Epithelial cell of proximal tubule (primary cell): ENCODE measurements at regions not wholly inside any gene's neighbourhood (a gene's known extent, or its start where the extent isn't known, plus 50 kb on each side); places are given as distances from the start of the nearest gene placed in this dataset.

Experiments used
- DNase-seq: peaks from one replicate; pipeline ENCODE4 v3.0.0-alpha.2; 2011; ENCODE audit warnings: low read depth
- H3K4me3 ChIP-seq: 2 replicates; pipeline ENCODE4 v1.5.1; 2011; ENCODE audit warnings: low read depth, mild to moderate bottlenecking, low read length
- TF ChIP-seq, protein P1 (sequence below): conservative IDR thresholded peaks from 2 replicates; pipeline ENCODE4 v1.5.1; 2012; ENCODE audit warnings: low read depth, mild to moderate bottlenecking, low read length

DNA sequence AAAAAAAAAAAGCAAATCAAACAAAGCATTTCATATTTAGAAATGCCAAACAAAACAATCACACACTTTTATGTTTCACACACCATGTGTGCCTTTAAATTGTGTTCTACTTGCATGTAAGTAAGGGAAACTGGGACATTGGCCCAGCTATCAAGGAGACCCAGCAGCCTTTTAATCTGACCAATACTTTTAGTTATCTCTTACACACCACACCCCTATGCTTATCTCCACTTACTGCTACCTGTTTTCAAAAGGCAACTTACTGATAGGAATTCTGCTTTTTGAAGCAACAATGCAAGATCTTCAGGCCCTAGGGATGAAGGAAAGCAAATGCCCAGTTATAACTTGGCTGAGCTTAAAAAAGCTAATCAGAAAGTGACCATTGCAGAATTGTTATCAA, 1244.8 kb upstream of the SORCS1 start:
- no peak overlapping the region for H3K4me3 ChIP-seq
- TF ChIP-seq, protein P1, sequence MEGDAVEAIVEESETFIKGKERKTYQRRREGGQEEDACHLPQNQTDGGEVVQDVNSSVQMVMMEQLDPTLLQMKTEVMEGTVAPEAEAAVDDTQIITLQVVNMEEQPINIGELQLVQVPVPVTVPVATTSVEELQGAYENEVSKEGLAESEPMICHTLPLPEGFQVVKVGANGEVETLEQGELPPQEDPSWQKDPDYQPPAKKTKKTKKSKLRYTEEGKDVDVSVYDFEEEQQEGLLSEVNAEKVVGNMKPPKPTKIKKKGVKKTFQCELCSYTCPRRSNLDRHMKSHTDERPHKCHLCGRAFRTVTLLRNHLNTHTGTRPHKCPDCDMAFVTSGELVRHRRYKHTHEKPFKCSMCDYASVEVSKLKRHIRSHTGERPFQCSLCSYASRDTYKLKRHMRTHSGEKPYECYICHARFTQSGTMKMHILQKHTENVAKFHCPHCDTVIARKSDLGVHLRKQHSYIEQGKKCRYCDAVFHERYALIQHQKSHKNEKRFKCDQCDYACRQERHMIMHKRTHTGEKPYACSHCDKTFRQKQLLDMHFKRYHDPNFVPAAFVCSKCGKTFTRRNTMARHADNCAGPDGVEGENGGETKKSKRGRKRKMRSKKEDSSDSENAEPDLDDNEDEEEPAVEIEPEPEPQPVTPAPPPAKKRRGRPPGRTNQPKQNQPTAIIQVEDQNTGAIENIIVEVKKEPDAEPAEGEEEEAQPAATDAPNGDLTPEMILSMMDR: no peak
- DNase-seq: no peak

DNA sequence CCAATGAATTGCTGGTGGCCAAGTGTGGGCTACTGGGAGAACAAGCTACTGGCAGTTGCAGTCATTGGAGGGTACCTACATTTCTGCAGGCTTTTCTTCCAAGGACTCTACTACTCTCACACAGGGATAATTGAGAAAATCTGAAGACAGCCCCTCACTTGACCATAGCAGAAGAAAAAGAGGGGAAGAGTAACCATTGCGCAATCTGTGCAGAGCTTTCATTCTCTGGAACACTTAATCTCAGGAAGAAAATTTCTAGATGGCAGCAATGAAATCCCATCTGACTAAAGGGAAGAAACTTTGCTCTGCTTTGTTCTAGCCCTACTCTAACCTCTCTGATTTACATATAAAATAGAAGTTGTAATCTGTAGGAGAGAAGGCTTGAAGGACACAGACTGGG, 1239.6 kb upstream of the SORCS1 start:
- H3K4me3 ChIP-seq: no peak overlapping the region
- no peak for DNase-seq
- TF ChIP-seq, protein P1: no peak

DNA sequence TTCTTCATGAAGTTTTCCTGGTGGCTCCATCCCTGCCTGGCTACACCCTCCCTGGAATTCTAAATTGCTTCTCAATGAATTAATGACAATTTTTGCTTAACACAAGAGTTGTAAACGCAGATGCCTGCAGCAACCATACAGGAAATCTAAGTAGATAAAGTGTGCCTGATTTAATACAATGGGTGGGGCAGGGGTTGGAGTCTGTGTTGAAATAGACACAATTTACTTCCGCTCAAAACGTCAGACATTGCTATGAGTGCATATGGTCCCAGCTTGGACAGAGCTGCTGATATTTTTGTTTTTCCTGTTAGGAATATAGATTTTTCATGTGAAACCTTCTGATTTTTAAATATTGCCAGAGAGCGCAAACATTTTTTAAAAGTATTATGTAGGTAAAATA, 1235.0 kb upstream of the SORCS1 start:
- DNase-seq: no peak
- no peak overlapping the region for H3K4me3 ChIP-seq
- TF ChIP-seq, protein P1: no peak

DNA sequence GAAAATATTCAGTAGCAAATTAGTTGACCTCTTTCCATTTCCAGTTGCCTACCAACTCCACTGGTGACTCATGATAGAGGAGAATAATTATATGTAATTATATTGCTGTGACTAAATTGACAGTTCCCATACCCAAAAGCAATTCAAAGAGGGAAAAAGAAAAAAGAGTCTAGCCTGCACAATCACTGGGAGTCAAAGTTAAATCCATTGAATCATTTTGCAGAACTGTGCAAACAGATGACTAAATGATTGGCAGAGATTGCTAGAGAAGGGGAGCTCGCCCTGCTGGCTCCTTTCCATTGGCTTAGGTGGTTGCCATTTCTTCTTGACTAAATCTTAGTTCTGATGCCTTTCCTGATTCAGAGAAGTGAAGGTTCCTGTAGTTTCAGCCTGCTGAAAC, 1228.6 kb upstream of the SORCS1 start:
- TF ChIP-seq, protein P1: no peak
- no peak overlapping the region for H3K4me3 ChIP-seq
- no peak for DNase-seq

DNA sequence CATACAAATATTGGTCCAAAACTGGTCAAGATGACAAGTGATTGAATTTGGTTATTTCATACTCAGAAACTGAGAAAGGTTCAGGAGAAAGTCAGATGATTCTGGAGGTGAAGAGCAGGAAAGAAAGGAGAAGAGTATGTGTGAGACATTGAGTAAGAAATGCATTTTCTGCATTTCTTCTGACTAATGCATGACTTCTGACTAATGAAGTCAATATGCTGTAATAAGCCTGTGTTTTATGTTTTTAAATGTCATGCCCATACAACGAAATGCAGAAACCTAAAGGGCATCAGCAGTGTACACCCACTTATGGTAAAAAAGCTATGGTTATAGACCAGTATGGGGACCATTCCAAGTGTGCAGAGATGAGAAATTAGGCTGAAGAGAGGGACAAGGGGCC, 1227.8 kb upstream of the SORCS1 start:
- no peak overlapping the region for H3K4me3 ChIP-seq
- TF ChIP-seq, protein P1: no peak
- DNase-seq: peak; percentile 9

DNA sequence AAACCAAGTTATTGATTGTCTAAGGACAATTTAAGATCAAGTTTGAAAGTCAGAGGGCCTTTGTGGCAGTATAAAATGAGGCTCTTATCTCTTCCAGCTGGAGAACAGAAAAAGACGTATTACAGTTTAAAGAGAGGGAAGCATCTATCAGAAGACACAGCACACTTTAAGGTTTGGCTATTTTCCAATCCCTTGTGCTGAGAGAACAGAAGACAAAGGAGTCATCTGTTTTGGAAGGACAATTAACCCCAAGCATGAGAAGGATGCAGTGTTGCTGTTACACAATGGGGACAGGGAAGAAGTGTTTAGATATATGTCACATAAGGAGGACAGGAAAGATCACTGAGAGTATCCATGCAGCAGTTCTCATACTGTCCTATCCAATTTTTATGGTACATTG, 1224.2 kb upstream of the SORCS1 start:
- TF ChIP-seq, protein P1: no peak
- no peak for DNase-seq
- no peak overlapping the region for H3K4me3 ChIP-seq

DNA sequence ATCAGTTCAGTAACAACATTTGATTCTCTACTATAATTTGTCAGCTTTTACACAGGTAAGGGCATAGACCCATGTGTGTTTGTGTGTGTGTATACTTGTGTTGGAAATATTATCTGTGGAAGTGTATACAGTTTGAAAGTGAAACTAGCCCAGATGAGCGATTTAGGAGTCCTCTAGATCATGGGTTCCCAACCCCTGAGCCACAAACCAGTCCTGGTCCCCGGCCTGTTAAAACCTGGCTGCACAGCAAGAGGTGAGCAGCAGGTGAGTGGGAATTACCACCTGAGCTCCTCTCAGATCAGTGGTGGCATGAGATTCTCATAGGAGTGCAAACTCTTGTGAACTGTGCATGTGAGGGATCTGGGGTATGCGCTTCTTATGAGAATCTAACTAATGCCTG, 1221.5 kb upstream of the SORCS1 start:
- DNase-seq: no peak
- no peak overlapping the region for H3K4me3 ChIP-seq
- TF ChIP-seq, protein P1: no peak
